ENCODE measurements at regions not wholly inside any gene's neighbourhood (a gene's known extent, or its start where the extent isn't known, plus 50 kb on each side); places are given as distances from the start of the nearest gene placed in this dataset.

DNA sequence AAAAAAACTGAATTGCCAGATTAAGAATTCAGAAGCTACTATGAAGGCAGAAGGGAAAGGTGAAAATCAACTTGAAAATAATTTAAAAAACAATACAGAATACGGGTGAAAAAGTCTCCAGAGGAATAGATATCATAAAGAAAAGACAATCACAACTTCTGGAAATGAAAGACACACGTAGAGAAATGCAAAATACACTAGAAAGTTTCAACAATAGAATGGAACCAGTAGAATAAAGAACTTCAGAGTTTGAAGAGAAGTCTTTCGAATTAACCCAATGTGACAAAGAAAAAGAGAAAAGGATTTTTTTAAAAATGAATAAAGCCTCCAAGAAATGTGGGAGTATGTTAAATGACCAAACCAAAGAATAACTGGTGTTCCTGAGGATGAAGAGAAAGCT lies 263.8 kb upstream of the FAT3 start:
- no peak for DNase-seq (ENCODE audit: low read depth)

DNA sequence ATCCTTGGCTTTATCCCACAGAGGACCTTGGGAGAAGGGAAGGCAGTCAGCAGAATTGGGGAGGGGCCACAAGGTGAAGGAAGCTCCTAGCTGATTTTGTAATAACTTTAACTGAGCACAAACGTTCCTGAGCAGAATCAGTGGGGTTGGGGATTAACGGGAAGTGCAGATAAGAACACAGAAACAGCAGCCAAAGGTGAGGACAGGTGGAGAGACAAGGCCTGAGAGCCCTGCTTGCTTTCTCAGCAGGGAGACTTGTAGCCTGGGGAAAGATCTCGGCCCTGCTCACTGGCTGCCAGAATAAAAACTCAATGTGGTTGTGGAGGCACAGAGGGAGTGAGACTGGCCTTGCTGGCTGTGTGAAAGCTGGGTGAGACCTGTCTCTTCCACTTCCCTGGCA lies 265.2 kb upstream of the FAT3 start:
- no peak for DNase-seq (ENCODE audit: low read depth)

DNA sequence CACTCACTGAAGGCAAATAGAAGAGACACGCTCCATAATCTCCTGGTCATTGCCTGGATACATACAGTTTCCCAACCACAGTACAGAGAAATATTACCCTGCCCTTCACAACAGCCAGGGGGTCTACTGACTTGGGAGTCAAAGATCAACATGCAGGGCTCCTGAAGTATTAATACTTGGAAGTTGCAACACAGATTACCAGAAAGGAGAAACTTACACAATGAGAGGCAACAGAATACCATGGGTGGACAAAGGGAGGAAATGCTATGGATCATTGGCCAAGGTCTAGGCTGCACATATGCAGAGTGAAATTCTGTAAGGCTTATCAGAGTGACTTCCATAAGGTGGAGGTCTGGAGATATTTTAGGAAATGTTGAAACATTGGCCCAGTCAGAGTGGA lies 267.9 kb upstream of the FAT3 start:
- no peak for DNase-seq (ENCODE audit: low read depth)

DNA sequence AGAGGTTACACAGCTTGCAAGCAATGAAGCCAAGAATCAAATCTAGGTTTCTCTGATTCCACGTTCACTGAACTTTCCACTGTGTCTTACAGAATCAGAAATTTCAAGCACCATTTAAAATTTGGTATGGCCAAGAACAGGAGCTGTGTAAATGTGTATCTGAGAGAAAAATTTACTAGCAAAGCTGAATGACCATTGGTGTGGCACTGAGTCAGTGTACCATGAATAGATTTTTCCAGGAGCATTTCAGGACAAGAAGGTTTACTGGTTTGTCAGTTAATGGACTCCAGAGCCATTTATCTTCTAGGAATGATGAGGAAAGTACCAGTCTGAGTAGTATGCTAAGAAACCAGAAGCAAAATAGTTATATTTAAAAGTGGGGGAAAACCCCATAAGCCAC lies 269.4 kb upstream of the FAT3 start:
- DNase-seq (ENCODE audit: low read depth): no peak

DNA sequence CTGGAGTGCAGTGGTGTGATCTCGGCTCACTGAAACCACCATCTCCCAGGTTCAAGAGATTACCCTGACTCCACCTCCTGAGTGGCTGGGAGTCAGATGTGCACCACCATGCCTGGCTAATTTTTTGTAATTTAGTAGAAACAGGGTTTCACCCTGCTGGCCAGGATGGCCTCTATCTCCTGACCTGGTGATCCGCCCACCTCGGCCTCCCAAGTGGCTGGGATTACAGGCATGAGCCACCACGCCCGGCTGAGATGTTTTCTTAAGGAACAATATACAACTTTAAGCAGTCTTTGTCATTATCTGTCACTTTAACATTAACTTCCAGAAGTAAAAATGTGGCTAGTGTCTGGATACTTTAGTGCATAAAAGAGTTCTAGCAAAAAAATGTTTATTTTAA lies 272.6 kb upstream of the FAT3 start:
- no peak for DNase-seq (ENCODE audit: low read depth)

DNA sequence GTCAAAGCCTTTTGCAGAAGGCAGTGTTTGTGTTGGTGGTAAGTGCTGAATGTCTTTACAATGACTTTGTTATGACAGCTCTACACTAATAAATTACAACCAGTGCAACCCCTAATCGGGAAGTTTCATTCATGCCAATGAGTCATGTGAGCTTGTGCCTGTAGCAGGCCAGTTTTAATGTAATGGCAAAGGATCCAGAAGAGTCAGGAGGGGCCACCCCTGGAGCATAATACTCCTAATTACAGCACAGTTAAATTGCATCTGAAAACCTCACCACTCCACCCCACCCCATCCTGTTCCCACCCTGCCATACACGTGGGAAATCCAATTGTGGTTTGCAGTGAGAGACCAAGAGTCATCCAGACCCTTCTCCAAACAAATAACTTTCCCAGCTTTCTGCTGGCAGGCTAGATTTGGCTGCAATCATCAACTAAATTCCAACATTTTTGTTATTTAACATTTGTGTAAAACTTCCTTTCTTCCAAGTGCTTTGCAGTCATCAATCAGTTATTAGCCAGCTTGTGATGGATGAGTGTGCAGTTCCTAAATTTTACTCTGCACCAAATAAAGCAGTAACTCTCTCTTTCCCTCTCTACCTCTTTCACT lies 277.3 kb upstream of the FAT3 start:
- DNase-seq (ENCODE audit: low read depth): no peak

DNA sequence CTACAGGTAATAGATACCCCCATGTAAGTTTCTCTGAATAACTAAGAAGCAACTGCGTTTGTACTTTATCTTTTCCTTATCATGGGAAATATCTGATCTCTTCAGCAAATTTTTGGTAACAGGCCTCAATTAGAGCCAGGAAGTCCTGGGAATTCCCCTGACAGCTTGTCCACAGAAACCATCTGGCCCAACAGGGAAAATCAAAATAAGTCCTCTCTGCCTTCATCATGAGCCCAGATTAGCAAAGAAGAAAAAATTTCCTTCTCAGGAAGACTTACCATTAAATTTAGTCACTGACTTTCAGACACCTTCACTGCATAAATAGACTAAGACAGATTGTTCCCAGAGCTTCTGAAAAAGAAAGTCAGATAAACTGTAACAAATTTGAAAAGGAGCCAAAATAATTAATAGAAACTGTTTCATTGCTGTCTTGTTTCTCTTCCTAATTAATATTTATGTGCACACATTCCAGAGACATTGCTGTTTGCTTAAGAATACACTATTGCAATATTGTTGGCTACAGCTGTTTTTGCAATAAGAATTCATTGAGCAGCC lies 278.1 kb upstream of the FAT3 start:
- no peak for DNase-seq (ENCODE audit: low read depth)

DNA sequence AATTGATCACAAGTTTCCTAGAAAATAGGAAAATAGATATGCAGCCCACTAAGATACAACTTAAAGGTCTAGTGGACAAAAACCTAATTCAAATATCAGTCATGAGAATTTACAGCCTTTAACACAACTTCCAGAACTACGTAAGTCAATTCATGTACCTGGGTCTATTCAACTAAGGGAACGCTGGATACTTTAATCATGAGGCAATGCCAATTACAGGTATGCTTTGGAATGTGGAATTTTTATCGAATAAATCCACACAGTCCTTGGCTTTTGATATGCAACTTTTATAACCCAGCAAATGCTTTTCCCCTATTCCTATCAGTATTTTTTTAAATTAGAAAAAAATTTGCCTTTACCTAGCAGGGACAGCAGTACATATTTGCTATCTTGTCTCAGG lies 289.5 kb upstream of the FAT3 start:
- DNase-seq (ENCODE audit: low read depth): no peak

DNA sequence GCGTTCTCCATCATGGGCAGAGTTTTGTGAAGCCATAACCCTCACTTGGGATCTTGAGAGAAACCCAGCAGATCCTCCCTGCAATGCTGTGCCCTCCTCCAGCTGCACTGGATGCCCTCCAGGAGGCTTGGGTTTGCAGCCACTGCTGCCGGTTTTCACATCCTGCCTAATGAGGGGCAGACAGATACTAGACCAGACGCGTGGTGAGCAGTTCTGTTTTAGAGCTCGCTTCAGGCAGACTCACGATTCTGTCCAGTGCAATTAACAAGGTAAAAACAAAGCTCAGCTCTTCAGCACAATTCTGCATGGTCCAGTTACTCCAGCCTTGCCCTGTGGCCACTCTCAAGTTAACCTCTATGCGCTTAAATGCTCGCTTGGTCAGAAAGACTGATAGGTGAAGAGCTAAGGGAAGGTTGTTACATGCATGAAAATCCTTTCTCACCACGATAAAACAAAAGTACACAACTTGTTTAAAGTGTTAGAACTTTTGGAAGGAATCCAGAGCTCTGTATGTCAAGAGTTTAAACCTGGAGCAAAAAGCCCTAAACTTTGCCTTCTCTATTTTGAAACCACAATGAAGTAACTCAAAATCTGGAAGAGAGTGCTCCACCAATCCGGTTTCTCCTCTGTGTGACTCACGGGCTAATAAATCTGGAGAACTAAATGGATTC lies 292.3 kb upstream of the FAT3 start:
- DNase-seq (ENCODE audit: low read depth): no peak

DNA sequence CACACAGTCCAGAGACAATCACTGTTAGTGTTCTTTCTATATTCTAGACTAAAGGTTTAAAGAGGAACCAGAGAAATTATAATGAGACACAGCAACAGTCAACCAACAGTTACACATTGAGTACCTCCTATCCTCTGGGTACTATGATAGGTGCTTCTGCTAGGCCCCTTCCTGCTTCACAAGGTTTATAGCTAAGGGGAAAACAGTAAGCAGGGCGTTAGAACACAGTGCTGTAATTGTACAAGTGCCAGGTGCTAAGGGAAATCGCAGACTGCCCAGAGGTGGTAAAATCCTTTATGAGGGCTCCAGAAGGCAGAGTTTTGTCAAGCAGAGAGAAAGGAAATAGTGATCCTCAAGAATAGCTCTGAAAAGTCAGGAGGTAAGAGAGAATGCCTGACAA lies 297.2 kb upstream of the FAT3 start:
- DNase-seq (ENCODE audit: low read depth): no peak

DNA sequence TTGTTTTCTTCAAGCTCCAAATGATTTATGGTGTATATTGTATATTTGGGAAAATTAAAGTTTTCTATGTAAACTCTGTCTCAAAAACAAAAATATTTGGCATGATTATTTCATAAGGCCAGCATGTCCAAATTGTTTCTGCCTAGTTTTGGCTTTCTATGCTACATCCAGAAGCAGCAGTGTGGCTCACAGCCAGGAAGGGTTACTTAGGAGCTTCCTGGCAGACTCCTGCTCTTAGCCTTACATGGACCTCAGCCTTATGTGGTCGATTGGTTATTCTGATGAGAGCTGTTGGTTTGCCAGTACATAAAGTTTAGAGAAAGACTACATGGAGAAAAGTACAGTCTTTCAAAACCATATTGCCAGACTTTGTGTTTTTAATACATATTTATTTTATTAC lies 297.7 kb upstream of the FAT3 start:
- no peak for DNase-seq (ENCODE audit: low read depth)

DNA sequence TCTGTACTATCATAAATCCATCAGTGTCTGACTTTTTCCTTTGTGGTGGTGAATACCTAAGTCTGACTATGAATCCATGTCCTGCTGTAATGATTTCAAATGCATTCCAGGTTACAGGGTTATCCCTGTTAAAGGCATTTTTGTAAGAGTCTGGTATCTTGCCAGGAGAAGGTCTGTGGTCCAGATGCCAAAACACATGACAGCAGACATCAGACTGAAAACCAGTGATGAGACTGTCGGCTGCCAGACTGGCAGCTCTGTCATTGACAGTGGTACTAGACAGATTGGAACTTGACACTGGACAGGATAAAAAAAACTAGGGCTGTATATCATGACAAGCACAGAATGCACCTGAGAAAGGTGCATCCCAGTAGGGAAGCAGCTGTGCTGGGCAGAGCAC lies 301.8 kb upstream of the FAT3 start:
- DNase-seq (ENCODE audit: low read depth): no peak

DNA sequence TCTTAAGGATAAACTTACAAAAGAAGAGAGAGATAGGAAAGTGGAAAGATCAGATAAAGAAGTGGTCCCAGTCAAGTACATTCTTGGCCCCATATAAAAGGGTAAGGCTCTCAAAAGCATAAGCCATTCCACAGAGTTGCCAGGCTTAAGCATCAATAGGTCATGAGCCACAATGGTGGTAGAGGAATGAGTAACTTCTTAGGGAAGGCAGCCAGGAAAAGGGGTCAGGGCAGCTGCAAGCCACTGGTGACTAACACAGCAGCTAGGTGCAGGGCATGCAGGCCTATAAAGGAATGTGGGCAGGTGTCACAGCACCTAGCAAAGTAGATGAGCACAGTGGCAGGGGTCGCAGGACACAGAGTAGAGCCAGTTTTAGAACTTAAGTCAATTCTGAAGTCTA lies 302.6 kb upstream of the FAT3 start:
- peak; percentile 1 for DNase-seq (ENCODE audit: low read depth)

DNA sequence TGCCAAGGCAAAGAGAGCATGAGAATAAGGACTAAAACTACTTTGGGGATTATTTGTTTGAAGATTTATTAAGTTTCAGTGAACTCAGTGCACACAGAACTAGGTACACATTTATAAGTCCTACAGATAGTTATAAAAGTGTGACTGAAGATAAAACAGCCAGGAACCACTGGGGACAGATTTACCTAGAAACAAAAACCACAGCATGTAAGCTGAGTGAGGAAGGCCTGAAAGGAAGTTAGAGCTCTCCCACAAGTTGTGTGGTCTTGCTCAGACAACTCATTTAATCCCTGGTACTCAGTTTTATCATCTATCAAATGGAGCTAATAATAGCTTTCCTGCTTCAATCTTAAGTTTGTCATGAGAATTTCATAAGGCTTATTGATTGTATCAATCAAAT lies 311.2 kb upstream of the FAT3 start:
- no peak for DNase-seq (ENCODE audit: low read depth)

DNA sequence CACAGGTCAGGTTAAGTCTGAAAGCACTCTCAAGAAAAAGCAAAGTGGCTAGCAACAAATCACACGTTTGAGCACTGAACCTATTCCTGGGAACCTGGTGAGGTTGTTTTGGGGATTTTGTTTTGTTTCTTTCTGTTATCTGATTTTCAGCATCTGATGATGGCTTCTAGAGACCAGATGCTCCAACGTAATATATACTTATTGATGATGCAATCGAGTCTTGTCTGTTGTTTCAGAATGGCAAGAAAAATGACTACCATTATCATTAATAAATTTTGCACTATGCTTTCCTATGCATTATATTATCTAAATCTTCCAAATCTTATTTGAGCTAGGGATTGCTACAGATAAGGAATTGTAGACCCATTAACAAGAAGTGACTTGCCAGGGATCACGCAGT lies 312.3 kb upstream of the FAT3 start:
- DNase-seq (ENCODE audit: low read depth): no peak

DNA sequence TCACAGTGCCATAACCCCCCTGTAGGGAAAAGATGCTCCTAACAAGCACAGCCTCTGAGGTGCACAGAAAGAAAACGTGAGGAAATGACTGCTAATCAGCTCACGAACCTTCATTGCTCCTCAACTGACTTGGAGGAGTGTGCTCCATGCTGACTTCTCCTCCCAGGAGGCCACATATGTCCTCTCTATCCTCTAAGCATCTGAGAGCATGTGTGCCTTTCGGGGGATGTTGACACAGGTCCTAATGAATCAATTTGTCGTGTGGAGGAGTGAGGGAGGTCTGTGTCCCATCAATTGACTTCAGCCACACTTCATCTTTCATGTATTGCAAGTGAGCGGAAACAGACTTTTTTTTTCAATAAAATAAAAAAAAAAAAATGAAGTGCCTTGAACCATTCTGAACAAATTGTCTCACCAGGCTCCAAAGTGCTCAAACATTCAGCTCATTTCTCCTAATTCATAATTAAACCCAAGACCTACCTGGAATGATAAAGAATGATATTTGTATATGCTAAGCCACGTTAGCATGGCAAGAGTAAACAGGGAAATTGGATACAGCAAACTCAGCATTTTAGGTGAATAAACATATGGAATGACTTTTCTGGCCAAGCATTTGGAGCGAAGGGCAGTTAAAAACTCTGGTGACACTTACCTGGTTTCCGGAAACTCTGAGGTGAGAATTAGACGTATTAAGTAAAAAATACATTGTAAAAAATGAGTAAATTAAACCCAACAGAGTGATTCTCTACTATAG lies 317.6 kb upstream of the FAT3 start:
- no peak for DNase-seq (ENCODE audit: low read depth)

DNA sequence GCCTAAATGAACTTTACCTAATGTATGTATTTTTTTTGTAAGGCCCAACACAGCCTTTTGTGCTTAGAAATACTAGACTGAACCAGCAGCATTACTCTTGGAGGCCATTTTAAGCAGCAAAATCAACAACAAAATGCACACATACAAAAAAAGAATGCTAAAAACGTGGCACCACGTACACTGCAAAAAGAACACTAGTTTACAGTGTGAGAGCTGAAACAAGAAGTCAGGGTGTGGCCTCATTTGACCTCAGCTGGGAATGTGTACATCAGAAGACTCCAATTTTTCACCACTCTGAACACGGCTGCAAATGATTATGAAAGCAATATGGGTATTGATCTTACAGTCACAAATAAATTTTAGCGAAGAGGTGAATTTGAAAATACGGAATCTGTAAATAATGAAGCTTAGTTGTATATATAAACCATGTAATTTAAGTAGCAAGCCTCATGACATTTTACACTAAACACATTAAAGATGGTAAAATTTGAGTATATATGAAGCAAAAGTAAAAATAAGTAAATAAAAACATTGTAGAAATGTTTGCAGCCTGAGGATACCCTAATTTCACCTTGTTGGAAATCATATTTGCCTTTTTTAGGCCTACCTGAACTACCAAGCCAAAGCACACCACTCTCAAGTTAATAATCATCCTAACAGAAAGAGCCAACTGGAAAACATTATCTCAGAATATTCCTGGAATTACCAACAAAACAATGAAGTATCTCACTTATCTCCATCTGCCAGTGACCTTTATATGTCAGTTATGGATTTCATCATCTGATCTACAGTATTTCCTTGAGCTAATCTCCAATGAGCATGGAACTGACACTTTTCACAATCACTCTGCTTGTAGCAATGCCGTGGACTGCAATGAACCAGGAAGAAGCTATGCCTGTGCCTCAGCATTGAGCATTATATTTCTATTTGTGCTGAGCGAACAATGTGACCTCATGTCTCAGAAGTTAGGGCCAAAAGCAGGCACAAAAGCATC lies 319.5 kb upstream of the FAT3 start:
- DNase-seq (ENCODE audit: low read depth): no peak

DNA sequence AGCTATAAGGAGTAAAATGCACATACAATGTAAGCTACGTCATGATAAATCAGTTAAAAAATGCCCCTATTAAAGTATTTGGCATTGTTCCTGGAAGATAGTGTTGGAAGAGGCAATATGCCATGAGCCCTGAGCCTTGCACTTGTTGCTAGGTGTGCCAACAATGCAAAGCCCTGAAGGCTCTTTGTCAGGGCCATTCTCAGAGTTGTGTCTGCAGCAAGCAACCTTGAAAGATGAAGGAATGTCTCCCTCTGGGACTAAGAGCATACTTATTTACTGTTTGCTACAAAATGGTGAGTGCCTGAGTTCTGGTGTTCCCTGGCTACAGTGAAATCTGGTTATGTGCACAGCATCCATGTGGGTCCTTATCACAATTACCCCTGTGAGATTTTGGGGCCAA lies 322.3 kb upstream of the FAT3 start:
- no peak for DNase-seq (ENCODE audit: low read depth)

DNA sequence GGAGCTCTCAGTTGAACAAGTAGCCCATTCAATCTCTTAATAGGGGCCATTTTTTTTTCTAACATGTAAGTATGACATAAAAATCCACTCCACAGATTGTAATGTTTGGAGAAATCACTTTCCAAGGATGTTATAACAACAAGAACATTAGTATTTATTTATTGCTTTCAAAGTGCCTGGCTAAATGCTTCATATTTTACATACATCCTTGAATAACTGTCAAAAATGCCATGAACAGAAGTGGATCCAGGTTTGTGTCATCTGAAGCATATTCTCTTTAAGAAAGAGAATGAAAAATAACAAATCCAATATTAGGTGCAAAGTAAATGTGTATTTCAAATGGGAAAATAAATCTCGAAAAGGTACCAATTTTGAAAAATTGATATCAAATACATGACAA lies 344.0 kb upstream of the FAT3 start:
- DNase-seq (ENCODE audit: low read depth): no peak

DNA sequence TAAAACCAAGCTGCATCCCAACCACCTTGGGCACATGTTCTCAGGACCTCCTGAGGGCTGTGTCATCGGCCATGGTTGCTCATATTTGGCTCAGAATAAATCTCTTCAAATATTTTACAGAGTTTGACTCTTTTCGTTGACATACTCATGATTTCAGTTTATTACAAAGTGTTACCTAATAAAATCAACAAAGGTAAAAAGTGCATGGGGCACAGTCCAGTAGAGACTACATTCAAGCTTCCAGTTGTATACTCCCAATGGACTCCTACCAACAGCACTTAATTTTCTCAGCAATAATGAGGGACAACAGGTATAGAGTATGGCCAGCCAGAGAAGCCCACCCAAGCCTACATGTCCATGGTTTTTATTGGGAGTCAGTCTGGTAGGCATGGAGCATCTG lies 347.9 kb upstream of the FAT3 start:
- DNase-seq (ENCODE audit: low read depth): no peak

DNA sequence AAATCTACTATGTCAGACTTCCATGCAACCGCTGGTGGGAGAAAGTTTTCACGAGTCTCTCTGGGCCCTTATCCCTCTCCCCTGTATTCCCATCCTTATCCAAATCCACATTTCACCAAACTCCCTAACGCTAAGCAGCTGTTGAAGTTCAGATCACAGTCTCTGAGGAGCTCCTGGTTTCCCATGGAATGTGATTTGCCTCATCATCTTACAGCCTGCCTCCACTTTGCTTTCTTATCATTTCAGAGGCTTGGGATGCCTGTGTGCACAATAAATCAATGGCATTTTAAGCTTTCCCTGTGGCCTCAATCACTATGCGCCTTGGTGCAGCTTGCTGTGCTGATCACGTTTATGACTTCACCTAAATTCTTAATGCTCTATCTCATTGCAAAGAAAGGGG lies 352.4 kb upstream of the FAT3 start:
- no peak for DNase-seq (ENCODE audit: low read depth)

All from myocyte (in vitro differentiated cells).